Loucy (cell line): ENCODE measurements at regions not wholly inside any gene's neighbourhood (a gene's known extent, or its start where the extent isn't known, plus 50 kb on each side); places are given as distances from the start of the nearest gene placed in this dataset.

ENCODE experiments used
- H2AFZ ChIP-seq: fragments of 200-600 bp; sonication (generic); 2 replicates; pipeline ENCODE4 v1.6.0; 2016; ENCODE audit warnings: antibody characterized with exemption, mild to moderate bottlenecking, low read length, moderate library complexity
- H3F3A ChIP-seq: fragments of 200-600 bp; 2 replicates; pipeline ENCODE4 v1.6.0; 2016; ENCODE audit warnings: antibody characterized with exemption, low read depth, mild to moderate bottlenecking
- H3K27me3 ChIP-seq: fragments of 200-600 bp; sonication (generic); 2 replicates; pipeline ENCODE4 v1.6.1; 2014; ENCODE audit warnings: low read length, mild to moderate bottlenecking; ENCODE audit not compliant: insufficient read depth, poor library complexity, severe bottlenecking
- H3K36me3 ChIP-seq: fragments of 200-600 bp; sonication (generic); 2 replicates; pipeline ENCODE4 v1.6.1; 2016; ENCODE audit warnings: low read length; ENCODE audit not compliant: insufficient read depth
- H3K4me1 ChIP-seq: fragments of 200-600 bp; sonication (generic); 2 replicates; pipeline ENCODE4 v1.5.1; 2014; ENCODE audit warnings: low read length, mild to moderate bottlenecking; ENCODE audit not compliant: insufficient read depth, poor library complexity, severe bottlenecking
- H3K4me2 ChIP-seq: fragments of 200-600 bp; sonication (generic); 2 replicates; pipeline ENCODE4 v1.6.0; 2014; ENCODE audit warnings: antibody characterized with exemption, low read length, low read depth, mild to moderate bottlenecking; ENCODE audit not compliant: poor library complexity, severe bottlenecking
- H3K4me3 ChIP-seq: fragments of 200-600 bp; sonication (generic); 2 replicates; pipeline ENCODE4 v1.5.1; 2014; ENCODE audit warnings: low read length, mild to moderate bottlenecking, mixed read lengths; ENCODE audit not compliant: poor library complexity, severe bottlenecking
- H3K79me2 ChIP-seq: fragments of 200-600 bp; sonication (generic); 2 replicates; pipeline ENCODE4 v1.6.1; 2014; ENCODE audit warnings: low read length; ENCODE audit not compliant: insufficient read depth
- H3K9ac ChIP-seq: fragments of 200-600 bp; sonication (generic); 2 replicates; pipeline ENCODE4 v1.6.0; 2014; ENCODE audit warnings: mild to moderate bottlenecking, low read depth, low read length, moderate library complexity; ENCODE audit not compliant: poor library complexity, severe bottlenecking
- H3K9me2 ChIP-seq: fragments of 200-600 bp; sonication (generic); replicated peaks from 2 replicates; pipeline ENCODE4 v1.6.1; 2016; ENCODE audit warnings: low read depth, low read length, mixed read lengths
- H3K9me3 ChIP-seq: fragments of 200-600 bp; sonication (generic); 2 replicates; pipeline ENCODE4 v1.6.1; 2014; ENCODE audit warnings: mild to moderate bottlenecking, antibody characterized with exemption, low read length, low read depth; ENCODE audit not compliant: insufficient read depth
- H4K20me1 ChIP-seq: fragments of 200-600 bp; sonication (generic); 2 replicates; pipeline ENCODE4 v1.6.0; 2014; ENCODE audit warnings: antibody characterized with exemption, low read length, mild to moderate bottlenecking; ENCODE audit not compliant: insufficient read depth, poor library complexity, severe bottlenecking
- CTCF ChIP-seq: fragments of 200-600 bp; sonication (generic); conservative IDR thresholded peaks from 2 replicates; pipeline ENCODE4 v1.5.1; 2014; ENCODE audit warnings: mild to moderate bottlenecking, antibody characterized with exemption, low read length
- EZH2phosphoT487 ChIP-seq: fragments of 200-600 bp; IDR thresholded peaks from 2 replicates; pipeline ENCODE4 v1.6.1; 2018; ENCODE audit warnings: antibody characterized with exemption, mild to moderate bottlenecking, moderate library complexity, borderline replicate concordance

GRCh38 chr3:8147711-8148110 lies 353.9 kb upstream of the LMCD1 start:
- Histone ChIP-seq H3K4me2 (no peak overlapping the region), H3K79me2 (no peaks in the 10 kb centered on the region), H3K27me3 (no peaks in the 10 kb centered on the region), H3K4me1 (no peaks in the 10 kb centered on the region), H2AFZ (no peak overlapping the region), H4K20me1 (no peaks in the 10 kb centered on the region), H3F3A (no peaks in the 10 kb centered on the region), H3K9ac (no peak overlapping the region), H3K9me3 (no peaks in the 10 kb centered on the region), H3K36me3 (no peaks in the 10 kb centered on the region), H3K9me2 (no peaks in the 10 kb centered on the region), H3K4me3 (no peak overlapping the region)
- TF ChIP-seq CTCF (no peak), EZH2phosphoT487 (no peak)

GRCh38 chr3:8152821-8153418 lies 348.7 kb upstream of the LMCD1 start:
- H3K79me2 ChIP-seq: no peaks in the 10 kb centered on the region
- TF ChIP-seq EZH2phosphoT487 (no peak), CTCF (no peak)
- no peak overlapping the region for H3K9ac ChIP-seq
- no peaks in the 10 kb centered on the region for H3K9me3 ChIP-seq
- H3K9me2 ChIP-seq: no peaks in the 10 kb centered on the region
- no peak overlapping the region for H2AFZ ChIP-seq
- no peaks in the 10 kb centered on the region for H3K36me3 ChIP-seq
- no peak overlapping the region for H3K4me3 ChIP-seq
- no peaks in the 10 kb centered on the region for H3F3A ChIP-seq
- H4K20me1 ChIP-seq: no peaks in the 10 kb centered on the region
- no peak overlapping the region for H3K4me2 ChIP-seq
- H3K27me3 ChIP-seq: no peaks in the 10 kb centered on the region
- no peaks in the 10 kb centered on the region for H3K4me1 ChIP-seq

GRCh38 chr3:8153800-8154199 lies 347.8 kb upstream of the LMCD1 start:
- no peaks in the 10 kb centered on the region for H3F3A ChIP-seq
- no peaks in the 10 kb centered on the region for H3K4me1 ChIP-seq
- no peaks in the 10 kb centered on the region for H3K79me2 ChIP-seq
- H3K4me3 ChIP-seq: no peak overlapping the region
- H3K9me3 ChIP-seq: no peaks in the 10 kb centered on the region
- no peaks in the 10 kb centered on the region for H3K9me2 ChIP-seq
- H3K27me3 ChIP-seq: no peaks in the 10 kb centered on the region
- H4K20me1 ChIP-seq: no peaks in the 10 kb centered on the region
- H3K36me3 ChIP-seq: no peaks in the 10 kb centered on the region
- TF ChIP-seq CTCF (no peak), EZH2phosphoT487 (no peak)
- no peak overlapping the region for H3K4me2 ChIP-seq
- no peak overlapping the region for H3K9ac ChIP-seq
- H2AFZ ChIP-seq: no peak overlapping the region
